ENCODE measurements at regions not wholly inside any gene's neighbourhood (a gene's known extent, or its start where the extent isn't known, plus 50 kb on each side); places are given as distances from the start of the nearest gene placed in this dataset.
A peak's percentile ranks its signal among the peaks of the same experiment; 100 is the strongest.

DNA sequence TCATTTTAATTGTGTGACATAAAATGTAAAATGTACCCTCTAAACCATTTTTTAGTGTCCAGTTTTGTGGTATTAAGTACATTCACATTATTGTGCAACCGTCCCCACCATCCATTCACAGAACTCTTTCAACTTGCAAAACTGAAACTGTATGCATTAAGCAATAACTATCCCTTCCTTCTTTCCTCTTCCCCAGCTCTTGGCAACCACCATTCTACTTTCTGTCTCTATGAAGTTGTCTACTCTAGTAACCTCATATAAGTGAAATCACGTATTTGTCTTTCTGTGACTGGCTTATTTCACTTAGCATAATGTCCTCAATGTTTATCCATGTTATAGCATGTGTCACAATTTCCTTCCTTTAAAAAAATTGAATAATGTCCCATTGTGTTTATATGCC lies 142.4 kb downstream of the C9orf152 start:
- Histone ChIP-seq H3K9me1 (ENCODE audit: insufficient read depth, low read length) (peaks cover 30% of the 10 kb centered on the region), H3K36me3 (ENCODE audit: control insufficient read depth, insufficient read depth, low read length) (peaks cover 17% of the 10 kb centered on the region)
- DNase-seq, result peak; percentile 66

More for the DNA sequence above, 142.4 kb downstream of the C9orf152 start:
- ATAC-seq (ENCODE audit: low read depth), result 0 out of 2 replicates have a peak, but pooled peaks have one; percentile 8
- peak overlapping the region; percentile 37 for H2BK5ac ChIP-seq (ENCODE audit: low read depth, low read length, poor library complexity, severe bottlenecking)
- no peak overlapping the region for H4K8ac ChIP-seq (ENCODE audit: low read depth in 2 of 2, low read length in 2 of 2)
- H2AFZ ChIP-seq (replicated peaks; ENCODE audit: low read length, poor library complexity), result no peak overlapping the region
- no TSS peak for BruUV-seq (replicated peaks)
- TF ChIP-seq MAZ (IDR thresholded peaks at IDR 0.05; ENCODE audit: borderline replicate concordance, low read depth, low read length) (no peak), RFX5 (IDR thresholded peaks at IDR 0.05; ENCODE audit: low read depth, low read length) (no peak), CEBPB (IDR thresholded peaks at IDR 0.05; ENCODE audit: low read depth, low read length) (peak; percentile 94), MXI1 (IDR thresholded peaks at IDR 0.05; ENCODE audit: borderline replicate concordance, low read depth, low read length) (no peak), FOS (IDR thresholded peaks at IDR 0.05; ENCODE audit: low read depth, low read length) (no peak), RAD21 (IDR thresholded peaks at IDR 0.05; ENCODE audit: low read length) (no peak)
- TF ChIP-seq, protein P1, sequence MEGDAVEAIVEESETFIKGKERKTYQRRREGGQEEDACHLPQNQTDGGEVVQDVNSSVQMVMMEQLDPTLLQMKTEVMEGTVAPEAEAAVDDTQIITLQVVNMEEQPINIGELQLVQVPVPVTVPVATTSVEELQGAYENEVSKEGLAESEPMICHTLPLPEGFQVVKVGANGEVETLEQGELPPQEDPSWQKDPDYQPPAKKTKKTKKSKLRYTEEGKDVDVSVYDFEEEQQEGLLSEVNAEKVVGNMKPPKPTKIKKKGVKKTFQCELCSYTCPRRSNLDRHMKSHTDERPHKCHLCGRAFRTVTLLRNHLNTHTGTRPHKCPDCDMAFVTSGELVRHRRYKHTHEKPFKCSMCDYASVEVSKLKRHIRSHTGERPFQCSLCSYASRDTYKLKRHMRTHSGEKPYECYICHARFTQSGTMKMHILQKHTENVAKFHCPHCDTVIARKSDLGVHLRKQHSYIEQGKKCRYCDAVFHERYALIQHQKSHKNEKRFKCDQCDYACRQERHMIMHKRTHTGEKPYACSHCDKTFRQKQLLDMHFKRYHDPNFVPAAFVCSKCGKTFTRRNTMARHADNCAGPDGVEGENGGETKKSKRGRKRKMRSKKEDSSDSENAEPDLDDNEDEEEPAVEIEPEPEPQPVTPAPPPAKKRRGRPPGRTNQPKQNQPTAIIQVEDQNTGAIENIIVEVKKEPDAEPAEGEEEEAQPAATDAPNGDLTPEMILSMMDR (conservative IDR thresholded peaks at IDR 0.05; ENCODE audit: low read depth, low read length), result no peak
- peak overlapping the region; percentile 37; the same call in 1 of the 2 replicates for H3K4ac ChIP-seq (ENCODE audit: low read depth, low read length)
- no peaks in the 10 kb centered on the region for H3K9me3 ChIP-seq (ENCODE audit: control insufficient read depth, insufficient read depth, low read length)
- 0 out of 2 replicates have a peak overlapping the region, but pooled peaks have one; percentile 8 for H3K18ac ChIP-seq (ENCODE audit: low read depth, low read length)
- ChIA-PET POLR2A (ENCODE audit: unreplicated experiment) (no interaction called here), CTCF (no interaction called here)
- no peak overlapping the region for H2AK9ac ChIP-seq (replicated peaks; ENCODE audit: low read depth, low read length, poor library complexity)
- no peak overlapping the region for H2BK20ac ChIP-seq (ENCODE audit: low read depth, low read length)
- no peak overlapping the region for H2AK5ac ChIP-seq (ENCODE audit: low read depth, low read length)
- no peak overlapping the region for H2BK120ac ChIP-seq (ENCODE audit: low read depth, low read length)
- dilution Hi-C loops (cut with HindIII; ENCODE audit: low sequenced_read_pairs, unreplicated experiment), result loop anchor here (25.0 kb wide), 1 partner anchor 97 kb away; no protein-coding TSS in a partner anchor
- H2BK15ac ChIP-seq (ENCODE audit: low read depth, low read length), result 0 out of 3 replicates have a peak overlapping the region, but pooled peaks have one; percentile 21
- H3K4me1 ChIP-seq (ENCODE audit: control insufficient read depth, insufficient read depth, low read length), result peaks cover 24% of the 10 kb centered on the region
- H3K23ac ChIP-seq (ENCODE audit: low read depth, low read length), result no peak overlapping the region
- intact Hi-C loops (cut with micrococcal nuclease), result no loop called here
- peak overlapping the region; percentile 40; the same call in 1 of the 2 replicates for H3K4me2 ChIP-seq (ENCODE audit: low read depth, low read length)
- H4K5ac ChIP-seq (ENCODE audit: low read depth, low read length), result no peak overlapping the region
- H4K20me1 ChIP-seq (ENCODE audit: insufficient read depth, low read length), result peaks cover 96% of the 10 kb centered on the region
- WGBS, 2 experiments (ENCODE audit: extremely low coverage in 2 of 2, insufficient read length in 1 of 2), result no CpG with 5 or more reads among the region's 2 CpGs
- no peak overlapping the region for H3K56ac ChIP-seq (ENCODE audit: extremely low read depth, insufficient read depth, low read length)
- no peak overlapping the region for H4K91ac ChIP-seq (ENCODE audit: insufficient read depth, low read depth, low read length)
- no peaks in the 10 kb centered on the region for H3K27me3 ChIP-seq (ENCODE audit: control insufficient read depth, insufficient read depth, low read length)
- peak overlapping the region; percentile 39; the same call in 1 of the 2 replicates for H3K27ac ChIP-seq (ENCODE audit: insufficient read depth, low read length)
- no peak overlapping the region for H3K14ac ChIP-seq (replicated peaks; ENCODE audit: low read depth, low read length)
- no peak overlapping the region for H3K4me3 ChIP-seq (ENCODE audit: insufficient read depth, low read depth, low read length)
- in situ Hi-C loops (cut with MboI; ENCODE audit: low sequenced_read_pairs), result no loop called here
- no peak overlapping the region for H3K9ac ChIP-seq (ENCODE audit: low read depth, low read length)
- peaks cover 9 to 84% of the 10 kb centered on the region in 2 experiments; a peak in 3 of 4 replicates for H3K79me1 ChIP-seq (ENCODE audit: low read depth in 1 of 2, low read length in 2 of 2)

Data from IMR-90 (cell line).